Skeletal muscle tissue (tissue), 3 donors: ENCODE measurements at regions not wholly inside any gene's neighbourhood (a gene's known extent, or its start where the extent isn't known, plus 50 kb on each side); places are given as distances from the start of the nearest gene placed in this dataset.

ENCODE experiments used
- H3K27ac ChIP-seq: one replicate; pipeline ENCODE4 v1.7.0; 2013; ENCODE audit warnings: mild to moderate bottlenecking, low read depth, low read length, inconsistent platforms
- H3K27me3 ChIP-seq, 3 donors: one replicate each; pipeline ENCODE4 v1.7.0; 2013; ENCODE audit warnings: low read length in 3 of 3; ENCODE audit not compliant: control insufficient read depth in 3 of 3, insufficient read depth in 3 of 3
- H3K36me3 ChIP-seq, 3 donors: one replicate each; pipeline ENCODE4 v1.7.0; 2013; ENCODE audit warnings: low read length in 3 of 3; ENCODE audit not compliant: control insufficient read depth in 3 of 3, insufficient read depth in 3 of 3
- H3K4me1 ChIP-seq, 3 donors: one replicate each; pipeline ENCODE4 v1.7.0; 2013; ENCODE audit warnings: low read length in 3 of 3, mild to moderate bottlenecking in 3 of 3; ENCODE audit not compliant: control insufficient read depth in 3 of 3, insufficient read depth in 3 of 3
- H3K4me3 ChIP-seq, 3 donors: one replicate each; pipeline ENCODE4 v1.7.0; 2013; ENCODE audit warnings: low read length in 3 of 3
- H3K9ac ChIP-seq, 3 donors: one replicate each; pipeline ENCODE4 v1.7.0; 2013; ENCODE audit warnings: low read length in 3 of 3, mild to moderate bottlenecking in 3 of 3, moderate library complexity in 2 of 3, low read depth in 1 of 3
- H3K9me3 ChIP-seq, 3 donors: one replicate each; pipeline ENCODE4 v1.7.0; 2013; ENCODE audit warnings: low read length in 3 of 3; ENCODE audit not compliant: control insufficient read depth in 3 of 3
- donor health status: Osteomylitis.

GRCh38 chr4:52263607-52264006 is 212.5 kb downstream of the SPATA18 start:
- Histone ChIP-seq H3K9me3 (no peaks in the 10 kb centered on the region), H3K9ac (no peak overlapping the region), H3K27me3 (no peaks in the 10 kb centered on the region), H3K36me3 (no peaks in the 10 kb centered on the region), H3K4me3 (no peak overlapping the region), H3K27ac (no peak overlapping the region), H3K4me1 (peaks cover 7 to 10% (median 7%) of the 10 kb centered on the region in 3 donors)

GRCh38 chr4:52265781-52266525 is 214.8 kb downstream of the SPATA18 start:
- Histone ChIP-seq H3K9ac (no peak overlapping the region), H3K27ac (no peak overlapping the region), H3K36me3 (no peaks in the 10 kb centered on the region), H3K9me3 (no peaks in the 10 kb centered on the region), H3K27me3 (no peaks in the 10 kb centered on the region), H3K4me3 (no peak overlapping the region), H3K4me1 (peaks cover 5 to 7% (median 5%) of the 10 kb centered on the region in 3 donors)

GRCh38 chr4:52266537-52267137 is 215.5 kb downstream of the SPATA18 start:
- H3K4me3 ChIP-seq = no peak overlapping the region
- H3K27me3 ChIP-seq = no peaks in the 10 kb centered on the region
- H3K9ac ChIP-seq = no peak overlapping the region
- H3K27ac ChIP-seq = no peak overlapping the region
- no peaks in the 10 kb centered on the region for H3K36me3 ChIP-seq
- peaks cover 2 to 7% (median 3%) of the 10 kb centered on the region in 3 donors for H3K4me1 ChIP-seq
- no peaks in the 10 kb centered on the region for H3K9me3 ChIP-seq

GRCh38 chr4:52269761-52270160 is 218.7 kb downstream of the SPATA18 start:
- Histone ChIP-seq H3K36me3 (no peaks in the 10 kb centered on the region), H3K4me1 (peaks cover 2 to 7% (median 3%) of the 10 kb centered on the region in 3 donors), H3K9me3 (no peaks in the 10 kb centered on the region), H3K9ac (no peak overlapping the region), H3K27me3 (no peaks in the 10 kb centered on the region), H3K4me3 (no peak overlapping the region), H3K27ac (no peak overlapping the region)

- Histone ChIP-seq H3K4me3 (no peak overlapping the region), H3K36me3 (no peaks in the 10 kb centered on the region), H3K27ac (no peak overlapping the region), H3K9ac (no peak overlapping the region), H3K4me1 (no peaks in the 10 kb centered on the region), H3K9me3 (peaks cover 0 to under 1% (median 0%) of the 10 kb centered on the region in 3 donors), H3K27me3 (no peaks in the 10 kb centered on the region)
These were observed 222.8 kb downstream of the SPATA18 start for GRCh38 chr4:52273885-52274284.

- Histone ChIP-seq H3K4me1 (no peaks in the 10 kb centered on the region), H3K27me3 (no peaks in the 10 kb centered on the region), H3K4me3 (no peak overlapping the region), H3K36me3 (no peaks in the 10 kb centered on the region), H3K27ac (no peak overlapping the region), H3K9me3 (no peaks in the 10 kb centered on the region), H3K9ac (no peak overlapping the region)
These were observed 237.2 kb downstream of the SPATA18 start for GRCh38 chr4:52288212-52288855.

GRCh38 chr4:52290466-52290865 is 239.4 kb downstream of the SPATA18 start:
- H3K4me3 ChIP-seq = no peak overlapping the region
- no peak overlapping the region for H3K27ac ChIP-seq
- H3K27me3 ChIP-seq = no peaks in the 10 kb centered on the region
- H3K36me3 ChIP-seq = no peaks in the 10 kb centered on the region
- no peak overlapping the region for H3K9ac ChIP-seq
- H3K9me3 ChIP-seq = no peaks in the 10 kb centered on the region
- H3K4me1 ChIP-seq = no peaks in the 10 kb centered on the region

- Histone ChIP-seq H3K9ac (no peak overlapping the region), H3K4me3 (no peak overlapping the region), H3K36me3 (no peaks in the 10 kb centered on the region), H3K4me1 (no peaks in the 10 kb centered on the region), H3K27ac (no peak overlapping the region), H3K9me3 (no peaks in the 10 kb centered on the region), H3K27me3 (no peaks in the 10 kb centered on the region)
These were observed 241.1 kb downstream of the SPATA18 start for GRCh38 chr4:52292245-52292644.

- Histone ChIP-seq H3K36me3 (no peaks in the 10 kb centered on the region), H3K9ac (no peak overlapping the region), H3K27me3 (no peaks in the 10 kb centered on the region), H3K4me3 (no peak overlapping the region), H3K27ac (no peak overlapping the region), H3K4me1 (no peaks in the 10 kb centered on the region), H3K9me3 (no peaks in the 10 kb centered on the region)
These were observed 245.2 kb downstream of the SPATA18 start for GRCh38 chr4:52296341-52296740.

GRCh38 chr4:52298444-52298843 is 247.3 kb downstream of the SPATA18 start:
- Histone ChIP-seq H3K4me3 (no peak overlapping the region), H3K9ac (no peak overlapping the region), H3K36me3 (no peaks in the 10 kb centered on the region), H3K9me3 (no peaks in the 10 kb centered on the region), H3K27me3 (no peaks in the 10 kb centered on the region), H3K4me1 (no peaks in the 10 kb centered on the region), H3K27ac (no peak overlapping the region)
